GM19372 (cell line): ENCODE measurements at regions not wholly inside any gene's neighbourhood (a gene's known extent, or its start where the extent isn't known, plus 50 kb on each side); places are given as distances from the start of the nearest gene placed in this dataset.
"Not testable (repeated sequence)": the region's sequence is repeated elsewhere in the genome, so short reads cannot be mapped to it uniquely, and the experiment has no call there.

Experiments
- ATAC-seq: cut with Tn5 transposase; IDR thresholded peaks from one replicate; pipeline ENCODE4 v1.9.1; 2021; ENCODE audit warnings: mild to moderate bottlenecking, low read depth, moderate library complexity; ENCODE audit not compliant: unreplicated experiment

DNA sequence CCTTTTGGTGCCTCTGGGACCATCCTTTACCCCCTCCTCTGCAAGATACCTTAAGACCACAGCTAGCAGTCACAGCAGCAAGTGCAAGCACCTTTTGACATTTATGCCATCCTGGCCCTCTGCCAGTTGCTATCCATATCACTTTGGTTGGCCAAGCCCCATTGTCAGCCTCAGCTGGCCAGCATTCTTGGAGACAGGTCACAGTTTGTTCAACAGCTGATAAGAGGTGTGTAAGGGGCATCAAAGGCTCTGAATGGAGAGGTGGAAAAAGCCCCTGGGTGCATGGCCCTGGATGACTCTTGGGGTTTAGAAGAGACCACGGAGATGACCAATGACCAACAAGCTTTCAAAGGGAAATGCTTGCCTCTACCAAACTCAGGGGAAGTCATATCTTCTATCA is 133.6 kb upstream of the MAMLD1 start:
- ATAC-seq, result no peak

DNA sequence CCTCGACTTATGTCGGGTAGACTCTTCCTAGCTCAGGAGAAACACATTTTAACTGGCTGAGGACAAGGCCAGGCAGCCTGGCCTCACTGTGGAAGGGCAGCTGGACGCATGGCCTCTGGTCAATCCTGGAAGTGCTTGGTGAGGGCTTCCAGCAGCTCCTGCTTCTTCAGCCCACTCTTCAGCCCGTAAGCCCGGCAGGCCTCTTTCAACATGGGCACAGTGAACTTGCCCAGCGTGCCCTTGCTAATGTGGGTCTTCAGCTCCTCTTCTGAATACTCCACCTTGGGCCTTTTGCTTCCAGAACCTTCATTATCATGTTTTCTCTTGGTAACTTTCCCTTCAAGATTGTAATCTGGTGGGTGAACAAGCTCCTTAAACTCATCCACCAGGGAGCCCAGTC is 132.2 kb upstream of the MAMLD1 start:
- ATAC-seq, result not testable (repeated sequence)

GRCh38 chrX:150231368-150231767 is 131.7 kb upstream of the MAMLD1 start:
- ATAC-seq, result not testable (repeated sequence)

DNA sequence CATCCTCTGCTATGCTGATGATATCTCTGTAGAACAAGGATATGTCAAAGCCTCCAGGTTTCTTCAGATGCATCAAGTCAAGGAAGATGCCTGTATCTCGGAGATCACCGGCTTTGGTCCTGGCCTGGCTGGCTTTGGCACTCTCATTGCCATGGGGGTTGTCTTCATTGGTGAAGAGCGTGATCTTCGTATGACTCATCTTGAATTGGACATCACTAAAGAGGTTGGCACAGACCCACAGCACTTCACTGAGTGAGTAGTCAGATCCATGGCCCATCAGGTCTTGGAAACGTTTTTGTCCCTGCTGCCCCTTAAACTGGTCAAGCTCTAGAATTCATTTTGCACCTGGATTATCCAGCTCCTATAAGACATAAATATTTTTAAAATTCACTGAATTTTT is 130.9 kb upstream of the MAMLD1 start:
- ATAC-seq, result not testable (repeated sequence)

DNA sequence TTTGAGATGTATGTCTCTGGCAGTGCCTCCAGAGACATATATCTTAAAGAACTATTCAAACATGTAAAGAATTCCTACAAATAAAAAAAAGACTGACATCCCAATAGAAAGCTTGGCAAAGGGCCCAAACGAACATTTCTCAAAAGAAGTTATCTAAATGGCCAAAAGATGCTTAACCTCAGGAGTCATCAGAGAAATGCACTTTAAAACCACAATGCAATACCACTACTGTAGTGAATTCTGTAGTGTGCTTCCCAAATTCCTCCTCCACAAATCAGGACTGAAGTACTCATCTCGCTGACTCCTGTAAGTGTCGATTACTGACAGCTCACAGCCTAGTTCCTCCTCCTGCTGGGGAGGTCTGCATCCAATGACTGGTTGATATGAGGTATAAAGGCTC is 129.0 kb upstream of the MAMLD1 start:
- ATAC-seq, result no peak

DNA sequence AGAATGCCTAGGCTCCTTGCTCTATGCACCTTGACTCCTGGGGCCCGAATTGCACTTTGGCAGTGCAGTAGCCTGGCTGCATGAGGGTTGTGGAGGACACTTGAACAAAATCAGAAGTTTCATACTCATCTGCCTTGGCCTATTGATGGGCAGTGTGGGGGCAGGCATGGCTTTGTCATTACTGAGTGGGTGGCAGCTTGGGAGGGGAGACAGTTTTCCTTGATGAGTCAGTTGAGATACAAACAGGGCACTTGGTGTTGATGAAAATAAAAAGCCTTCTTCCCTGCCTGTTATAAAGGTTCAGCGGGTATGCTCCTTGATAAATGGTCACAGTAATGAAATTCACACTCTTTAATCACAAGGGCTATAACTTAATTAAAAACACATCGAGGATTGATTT is 126.8 kb upstream of the MAMLD1 start:
- no peak for ATAC-seq

GRCh38 chrX:150238632-150239382 is 124.3 kb upstream of the MAMLD1 start:
- no peak for ATAC-seq

- ATAC-seq, result no peak
Measured at GRCh38 chrX:150239946-150240642, 123.0 kb upstream of the MAMLD1 start.

- no peak for ATAC-seq
Measured at GRCh38 chrX:150240643-150240970, 122.5 kb upstream of the MAMLD1 start.

- ATAC-seq, result no peak
Measured at GRCh38 chrX:150253959-150254620, 109.0 kb upstream of the MAMLD1 start.

GRCh38 chrX:150254909-150255308 is 108.2 kb upstream of the MAMLD1 start:
- ATAC-seq, result no peak

DNA sequence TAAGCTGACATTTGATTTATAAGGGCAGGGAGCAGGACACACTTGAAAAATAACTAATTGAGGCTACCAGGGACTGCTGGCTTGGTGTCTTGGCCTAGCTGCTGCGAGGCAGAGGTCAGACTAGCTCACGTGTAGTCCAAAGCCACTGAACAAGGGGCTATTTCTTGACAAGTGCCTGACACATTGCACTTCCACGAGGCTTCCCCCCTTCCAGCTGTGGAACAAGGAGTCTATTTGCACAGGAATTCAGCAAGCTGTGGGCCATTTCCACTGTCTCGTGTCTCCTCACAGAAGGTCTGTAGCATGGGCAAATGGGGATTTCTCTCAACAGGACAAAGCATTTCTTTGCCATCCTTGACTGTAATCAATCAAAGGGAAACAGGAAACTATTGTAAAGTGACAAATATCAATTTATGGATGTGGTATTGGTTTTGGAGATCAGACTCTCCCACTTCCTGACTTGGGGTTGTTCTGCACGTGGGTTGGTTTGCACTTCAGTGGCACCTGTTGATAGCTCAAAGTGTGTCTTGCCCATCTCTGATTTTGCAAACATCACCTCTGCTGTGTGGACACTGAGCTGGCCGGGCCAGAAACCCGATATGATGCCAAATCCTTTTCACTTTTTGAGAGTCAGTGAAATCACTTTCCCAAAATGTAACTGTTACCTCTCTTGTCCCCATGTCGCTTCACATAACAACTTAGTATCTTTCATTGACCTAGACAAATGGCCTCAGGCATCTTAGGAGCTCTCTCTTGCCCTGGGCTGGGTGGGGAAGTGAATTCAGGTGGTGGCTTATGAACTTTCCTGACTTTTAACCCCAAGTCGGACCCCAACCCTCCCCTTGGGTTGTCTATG is 107.4 kb upstream of the MAMLD1 start:
- no peak for ATAC-seq

- no peak for ATAC-seq
Measured at GRCh38 chrX:150256297-150256650, 106.8 kb upstream of the MAMLD1 start.

DNA sequence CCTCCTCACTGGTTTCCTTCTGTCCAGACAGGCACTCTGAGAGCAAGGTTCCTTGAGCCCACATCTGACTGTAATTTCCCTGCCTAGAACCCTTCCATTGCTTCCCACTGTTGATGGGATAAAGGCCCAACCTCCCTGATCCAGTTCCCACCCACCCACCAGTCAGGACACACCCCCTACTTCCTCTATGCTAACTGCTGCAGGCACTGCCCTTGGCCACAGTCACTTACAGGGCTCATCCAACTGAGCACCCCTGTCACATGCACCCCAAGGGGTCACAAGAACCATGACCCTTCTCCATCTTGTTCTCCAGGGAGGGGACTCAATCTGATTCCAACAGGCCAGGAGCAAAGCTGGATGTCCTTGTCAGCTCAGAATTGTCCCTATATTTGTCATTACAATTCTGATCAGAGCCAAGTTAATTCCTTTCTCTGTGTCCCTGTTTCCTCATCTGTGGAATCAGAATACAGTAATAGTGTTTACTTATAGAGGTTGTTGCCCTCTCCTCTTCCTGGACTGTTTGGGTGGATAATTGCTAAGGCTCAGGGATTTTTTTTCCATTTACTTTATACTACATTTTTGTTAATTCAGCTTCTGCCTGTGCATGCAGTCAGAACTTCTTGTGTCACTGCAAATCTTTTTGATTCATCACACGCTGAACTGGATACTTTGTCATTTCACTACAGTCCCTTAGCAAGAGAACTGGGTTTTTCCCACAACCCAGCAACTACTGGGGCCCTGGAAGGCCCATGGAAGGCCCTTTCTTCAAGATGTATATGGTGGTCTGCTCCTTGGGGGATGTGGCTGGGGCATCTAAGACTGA is 105.6 kb upstream of the MAMLD1 start:
- ATAC-seq, result no peak

GRCh38 chrX:150258176-150258425 is 105.0 kb upstream of the MAMLD1 start:
- ATAC-seq, result no peak

GRCh38 chrX:150258463-150259430 is 104.4 kb upstream of the MAMLD1 start:
- ATAC-seq, result no peak

DNA sequence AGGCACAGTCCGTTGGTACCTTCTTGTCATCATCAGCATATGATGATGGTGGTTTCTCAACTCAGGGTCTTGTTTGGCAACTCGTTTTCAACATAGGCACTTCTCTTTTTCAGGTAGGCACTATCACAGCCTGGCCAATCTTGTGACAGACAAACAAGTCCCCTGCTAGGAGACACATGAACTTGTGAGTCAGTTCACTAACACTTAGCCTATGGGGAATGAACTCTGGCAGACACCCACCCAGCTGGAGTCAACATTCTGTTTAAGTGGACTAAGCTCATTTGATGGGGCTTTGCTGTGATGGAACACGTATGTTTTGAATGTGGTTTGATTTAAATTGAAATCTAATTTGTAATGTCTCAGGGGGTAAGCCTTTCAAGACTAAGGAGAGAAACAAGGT is 100.7 kb upstream of the MAMLD1 start:
- no peak for ATAC-seq

DNA sequence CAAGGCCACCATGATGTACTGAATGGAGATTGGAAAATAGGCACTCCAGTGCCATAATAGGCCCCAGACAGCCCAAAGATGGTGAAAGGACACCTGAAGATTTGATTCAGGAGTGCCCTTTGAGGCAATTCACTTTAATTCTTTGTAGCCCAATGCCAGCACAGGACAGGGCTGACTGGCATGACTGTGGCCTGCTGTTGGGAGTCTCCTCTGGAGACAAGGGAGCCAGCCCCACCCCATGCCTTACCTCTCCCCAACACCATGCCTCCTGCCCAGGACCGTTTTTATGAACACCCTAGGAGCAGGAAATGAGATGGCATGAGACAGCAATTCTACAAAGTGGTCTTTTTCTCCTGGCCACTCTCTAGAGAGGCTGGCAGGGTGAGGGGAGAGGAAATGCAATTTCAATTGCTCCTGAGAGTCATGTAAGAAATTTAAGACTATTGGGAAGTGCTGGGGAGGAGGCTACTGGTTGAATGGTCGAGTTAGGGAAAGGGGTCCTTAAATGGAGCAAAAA is 94.2 kb upstream of the MAMLD1 start:
- no peak for ATAC-seq
